Umbilical cord (tissue), 1 donor: ENCODE measurements at regions not wholly inside any gene's neighbourhood (a gene's known extent, or its start where the extent isn't known, plus 50 kb on each side); places are given as distances from the start of the nearest gene placed in this dataset.

Experiments
- DNase-seq: peaks from one replicate; pipeline ENCODE4 v3.0.0-alpha.2; 2015; ENCODE audit warnings: low spot score

DNA sequence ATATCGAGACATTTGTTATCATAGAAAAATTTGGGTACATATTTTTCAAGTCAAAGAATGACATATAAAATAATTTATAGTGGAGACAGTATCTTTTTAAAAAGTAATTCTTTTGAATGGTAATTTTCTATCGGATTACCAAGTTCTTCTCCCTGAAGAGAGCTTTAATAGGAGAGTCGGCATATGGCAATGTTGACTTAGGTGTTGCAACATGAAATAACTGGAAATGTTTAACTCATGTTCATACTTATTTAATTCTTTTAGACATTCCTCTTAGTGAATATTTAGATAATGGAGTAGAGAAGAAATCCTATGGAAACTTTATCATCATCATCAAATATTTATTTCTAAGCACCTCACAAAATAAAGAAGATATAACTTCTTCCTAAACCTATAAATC is 118.2 kb upstream of the CTNND2 start:
- DNase-seq: no peak

- no peak for DNase-seq
Observed at GRCh38 chr5:12019306-12019705, 115.1 kb upstream of the CTNND2 start.

GRCh38 chr5:12017007-12017406 is 112.8 kb upstream of the CTNND2 start:
- DNase-seq: no peak

GRCh38 chr5:12016159-12016746 is 112.0 kb upstream of the CTNND2 start:
- DNase-seq: peak; percentile 42

- DNase-seq: no peak
Observed at GRCh38 chr5:12013351-12013750, 109.1 kb upstream of the CTNND2 start.

DNA sequence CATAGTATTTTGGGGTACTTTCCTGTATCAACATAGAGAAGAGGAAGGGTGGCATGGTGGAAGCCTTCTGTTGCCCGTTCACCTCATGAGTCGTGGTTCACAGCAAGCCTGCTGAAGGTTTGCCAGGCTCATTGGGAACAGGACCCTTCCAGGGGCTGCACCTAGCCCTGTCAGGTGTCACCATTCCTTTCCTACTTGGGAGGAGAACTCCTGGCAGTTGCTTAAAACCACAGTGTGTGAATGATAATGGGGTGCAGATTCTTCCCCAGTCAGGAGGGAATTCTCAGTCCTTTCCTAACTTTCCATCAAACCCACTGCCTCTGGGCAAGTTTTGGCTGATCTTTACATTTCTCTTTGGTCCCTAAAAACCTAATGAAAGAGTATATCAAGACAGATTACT is 99.4 kb upstream of the CTNND2 start:
- no peak for DNase-seq

DNA sequence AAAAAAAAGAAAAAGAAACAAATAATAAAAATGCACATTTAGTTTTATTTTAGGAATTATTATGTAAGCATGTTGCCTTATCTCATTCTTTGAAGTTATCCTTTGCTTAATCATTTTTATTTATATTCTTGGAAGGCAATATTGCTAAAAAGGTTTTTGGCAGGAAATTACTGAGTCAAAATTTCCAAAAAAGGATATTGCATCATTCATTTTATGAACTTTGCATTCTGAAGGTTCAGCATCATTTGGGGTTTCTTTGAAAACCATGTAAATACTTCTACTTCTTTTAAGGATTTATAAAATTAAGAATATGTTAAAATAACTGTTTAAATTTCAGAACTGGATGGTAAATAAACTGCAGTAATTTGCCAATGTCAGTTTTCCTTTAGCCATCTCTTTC is 94.2 kb upstream of the CTNND2 start:
- DNase-seq: no peak

GRCh38 chr5:11997942-11998341 is 93.7 kb upstream of the CTNND2 start:
- DNase-seq: no peak

DNA sequence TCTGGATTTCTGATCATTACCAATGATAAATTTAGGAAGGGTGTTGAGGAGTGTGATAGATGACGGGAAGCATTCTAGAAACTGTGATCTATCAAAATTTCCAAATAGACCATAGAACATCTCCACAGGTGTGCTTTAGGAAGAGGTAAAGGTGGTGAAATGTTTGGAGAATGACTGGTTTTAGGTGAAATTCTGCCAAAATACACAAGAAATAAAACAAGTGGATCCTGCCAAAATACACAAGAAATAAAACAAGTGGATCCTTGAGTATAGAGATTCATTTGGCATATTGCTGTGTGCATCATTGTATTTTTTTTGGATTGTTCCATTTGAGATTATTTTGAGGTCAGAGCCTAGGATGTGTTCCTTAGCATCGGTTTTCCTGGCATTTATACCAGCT is 88.3 kb upstream of the CTNND2 start:
- no peak for DNase-seq

- DNase-seq: no peak
Observed at GRCh38 chr5:11985993-11986392, 81.7 kb upstream of the CTNND2 start.

- DNase-seq: no peak
Observed at GRCh38 chr5:11984196-11984595, 80.0 kb upstream of the CTNND2 start.

DNA sequence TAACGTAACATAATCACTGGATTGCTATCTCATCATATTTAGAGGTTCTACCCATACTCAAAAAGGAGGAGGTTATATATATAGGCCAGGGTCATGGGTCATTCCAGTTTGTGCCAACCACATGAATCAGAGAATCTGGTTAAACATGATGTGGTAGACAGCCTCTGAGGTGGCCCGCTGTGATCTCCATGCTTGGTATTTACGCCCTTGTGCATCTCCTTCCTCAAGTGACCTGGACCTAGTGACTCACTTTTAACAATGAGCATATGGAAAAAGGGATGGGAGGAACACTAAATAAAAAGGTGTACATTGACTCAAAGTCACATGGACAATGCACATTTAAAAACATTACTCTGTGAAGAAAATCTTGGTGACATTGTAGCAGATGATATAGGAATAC is 77.7 kb upstream of the CTNND2 start:
- DNase-seq: no peak

- no peak for DNase-seq
Observed at GRCh38 chr5:11977904-11978303, 73.7 kb upstream of the CTNND2 start.

DNA sequence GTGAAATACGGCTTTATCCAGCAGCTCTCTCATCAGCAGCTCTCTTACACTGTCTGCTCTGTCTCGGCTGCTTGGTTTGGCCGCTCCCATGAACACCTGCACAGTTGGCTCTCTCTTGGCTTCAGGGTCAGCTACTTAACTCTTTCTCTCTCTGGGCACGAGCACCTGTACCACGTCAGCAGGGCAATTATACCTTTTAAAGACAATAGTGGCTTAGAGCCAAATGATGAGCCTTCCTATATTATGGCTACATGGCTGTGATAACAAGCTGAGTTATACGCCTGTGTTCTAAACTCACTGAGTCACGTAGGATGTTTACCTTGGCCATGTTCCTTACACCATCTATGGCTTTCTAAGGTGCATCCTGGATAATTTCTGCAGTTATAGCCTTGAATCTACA is 69.2 kb upstream of the CTNND2 start:
- no peak for DNase-seq

DNA sequence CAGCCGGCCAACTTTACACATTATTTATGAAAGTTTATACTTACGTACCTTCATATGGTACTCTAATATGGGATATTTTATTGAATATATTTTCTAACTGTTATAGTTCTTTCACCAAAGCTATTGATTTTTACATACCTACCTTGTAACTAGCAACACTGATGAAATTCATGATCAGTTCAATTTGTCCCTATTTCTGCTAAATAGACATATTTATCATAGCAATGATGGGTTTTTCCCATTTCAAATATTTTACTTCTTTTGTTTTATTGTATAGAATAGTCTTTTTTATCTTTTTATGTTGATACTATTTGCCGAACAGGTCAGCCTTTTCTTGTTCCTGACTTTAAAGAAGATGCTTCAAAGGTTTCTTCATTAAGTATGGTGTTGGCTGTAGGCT is 59.0 kb upstream of the CTNND2 start:
- no peak for DNase-seq

- no peak for DNase-seq
Observed at GRCh38 chr5:11962122-11962521, 57.9 kb upstream of the CTNND2 start.

DNA sequence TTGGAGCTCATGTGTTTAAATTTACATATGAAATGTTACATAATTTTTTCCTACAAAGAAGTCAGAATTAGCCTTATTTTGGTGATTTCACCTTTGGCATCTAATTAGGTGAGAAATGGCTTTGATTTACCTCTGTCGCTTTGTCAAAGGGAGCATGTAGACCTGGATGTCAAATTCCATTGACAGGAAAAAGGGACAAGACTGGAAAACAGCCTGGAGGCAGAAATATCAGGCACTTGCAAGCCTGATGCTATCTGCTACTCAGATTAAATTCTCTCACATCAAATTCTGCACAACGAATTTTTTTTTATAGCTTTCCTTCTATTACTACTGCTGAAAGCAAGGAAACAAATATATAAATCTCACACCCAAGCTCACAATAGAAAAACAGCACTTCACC is 54.1 kb upstream of the CTNND2 start:
- DNase-seq: no peak

DNA sequence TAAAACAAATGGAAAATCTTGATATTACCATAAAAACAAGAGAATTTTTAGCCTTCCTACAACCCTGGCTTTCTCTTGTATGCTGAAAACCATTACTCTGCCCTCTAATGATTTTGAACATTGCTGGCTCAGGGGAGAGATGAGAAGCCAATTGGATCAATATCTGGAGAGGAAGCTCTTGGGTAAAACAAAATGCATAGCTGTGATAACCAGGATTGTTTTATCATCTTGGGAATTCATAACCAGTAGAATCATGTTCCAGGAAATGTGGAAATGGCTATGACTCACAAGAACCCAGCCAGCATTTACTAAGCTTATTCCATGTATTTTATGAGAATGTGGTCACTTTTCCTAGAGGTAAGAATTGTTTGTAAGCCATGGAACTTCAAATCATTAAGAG is 51.1 kb upstream of the CTNND2 start:
- DNase-seq: peak; percentile 1
